Inferior parietal cortex (tissue), 1 donor: ENCODE measurements at regions not wholly inside any gene's neighbourhood (a gene's known extent, or its start where the extent isn't known, plus 50 kb on each side); places are given as distances from the start of the nearest gene placed in this dataset.
"Not testable (repeated sequence)": the region's sequence is repeated elsewhere in the genome, so short reads cannot be mapped to it uniquely, and the experiment has no call there.

ENCODE experiments used
- DNase-seq: peaks from one replicate; pipeline ENCODE4 v3.0.0-alpha.2; 2016; ENCODE audit errors: extremely low spot score

DNA sequence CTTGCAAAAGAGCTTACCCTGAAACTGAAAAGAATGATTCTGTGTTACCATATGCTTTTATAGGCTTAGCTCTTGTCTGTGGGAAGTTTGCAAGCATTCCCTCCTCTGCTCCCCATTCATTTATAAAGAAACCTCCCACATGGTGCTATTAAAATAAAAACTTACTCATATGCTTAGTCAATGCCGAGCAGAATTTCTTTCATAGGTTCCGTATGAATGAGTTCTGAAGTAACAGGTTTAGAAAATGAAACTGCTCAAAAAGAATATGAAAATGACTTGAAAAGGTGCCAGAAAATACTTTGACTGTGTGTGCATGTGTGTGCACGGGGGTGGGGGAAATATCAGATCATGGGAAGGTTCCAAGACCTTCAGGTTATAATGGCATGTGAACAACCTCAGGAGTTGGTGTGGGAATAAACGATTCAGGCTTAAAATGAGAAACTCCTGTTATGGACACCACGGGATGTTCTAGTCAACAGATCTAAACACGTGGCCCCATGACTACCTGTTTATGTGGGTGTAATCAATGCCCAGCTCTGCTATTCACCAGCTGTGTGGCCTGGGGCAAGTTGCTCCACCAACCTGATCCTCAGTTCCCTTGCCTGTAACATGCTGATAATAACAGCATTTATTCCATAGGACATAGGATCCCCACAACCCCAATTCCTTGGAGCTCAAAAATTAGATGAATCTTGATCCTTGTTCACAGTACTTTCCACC, 293.7 kb upstream of the PLGLB1 start:
- DNase-seq = not testable (repeated sequence)

DNA sequence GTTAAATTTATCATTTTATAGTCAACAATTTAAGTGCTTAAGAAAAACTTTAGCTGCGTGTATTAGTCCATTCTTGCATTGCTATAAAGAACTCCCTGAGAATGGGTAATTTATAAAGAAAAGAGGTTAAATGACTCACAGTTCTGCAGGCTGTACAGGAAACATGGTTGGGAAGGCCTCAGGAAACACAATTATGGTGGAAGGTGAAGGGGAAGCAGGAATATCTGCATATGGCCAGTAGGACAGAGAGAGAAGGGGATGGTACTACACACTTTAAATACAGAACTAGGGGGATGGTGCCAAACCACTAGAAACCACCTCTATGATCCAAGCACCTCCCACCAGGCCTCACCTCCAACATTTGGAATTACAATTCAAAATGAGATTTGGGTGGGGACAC, 295.5 kb upstream of the PLGLB1 start:
- not testable (repeated sequence) for DNase-seq

DNA sequence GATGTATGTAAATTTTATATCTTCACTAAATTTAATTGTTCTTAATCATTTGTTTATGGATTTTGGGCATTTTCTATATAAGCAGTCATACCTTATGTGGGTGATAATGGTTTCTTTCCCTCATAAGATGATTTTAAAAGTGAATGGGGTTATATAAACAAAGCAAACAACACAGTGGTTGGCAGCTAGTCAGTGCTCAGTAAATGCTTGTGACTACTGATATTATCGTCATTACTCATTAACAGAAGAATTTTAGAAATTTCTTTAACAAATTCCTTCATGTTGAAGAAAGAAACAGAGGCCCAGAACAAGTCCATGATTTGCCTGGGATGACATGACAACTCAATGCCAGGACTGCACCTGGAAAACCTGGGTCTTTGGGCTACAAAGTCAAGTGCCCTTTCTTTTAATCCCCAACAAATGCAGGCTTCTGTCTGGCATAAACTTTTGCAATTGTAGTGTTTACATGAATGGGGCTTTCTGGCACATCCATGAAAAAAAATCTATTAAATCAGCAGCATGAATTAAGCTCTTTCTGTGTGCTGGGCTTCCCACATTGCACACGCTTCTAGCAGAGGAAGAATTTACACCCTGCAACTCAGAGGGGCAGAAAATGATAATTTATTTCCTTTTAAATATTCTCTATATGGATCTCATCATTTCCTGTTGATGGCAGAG, 297.3 kb upstream of the PLGLB1 start:
- not testable (repeated sequence) for DNase-seq

DNA sequence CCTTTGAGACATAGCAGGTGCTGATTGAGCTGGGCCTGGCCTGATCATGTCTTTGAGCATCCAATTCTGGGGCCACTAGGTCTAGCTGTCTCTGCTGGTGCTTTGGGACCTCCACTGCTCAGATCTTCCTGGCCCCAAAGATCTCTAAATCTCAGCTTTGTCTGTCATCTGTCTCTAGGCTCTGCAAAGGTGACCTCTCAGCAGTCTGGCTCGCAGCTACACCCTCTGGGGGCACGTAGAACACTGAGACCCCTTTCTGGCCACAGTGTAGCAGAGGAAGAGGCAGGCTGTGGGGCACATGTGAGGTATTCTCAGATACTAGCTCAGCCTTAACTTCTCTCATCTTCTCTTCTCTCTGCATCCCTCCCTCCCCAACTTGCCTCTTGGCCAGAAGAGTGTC, 298.1 kb upstream of the PLGLB1 start:
- DNase-seq = not testable (repeated sequence)

DNA sequence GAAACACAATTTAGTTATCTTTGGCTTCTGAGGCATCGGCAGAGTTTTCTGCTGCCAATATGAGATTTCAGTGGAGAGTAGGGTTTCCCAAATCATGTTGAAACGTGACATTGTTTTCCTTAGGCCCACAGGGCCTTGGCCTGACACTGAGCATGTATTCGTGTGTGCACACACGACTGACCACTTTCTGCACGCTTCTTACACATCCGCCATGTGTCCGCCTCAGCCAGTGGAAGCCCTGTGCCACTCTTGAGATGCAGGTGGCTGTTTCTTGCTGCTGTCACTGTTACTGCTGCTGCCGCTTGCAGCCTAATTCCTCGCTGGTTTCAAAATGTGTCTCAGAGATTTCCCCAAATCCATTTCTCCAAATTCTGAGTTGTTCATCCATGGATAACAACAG, 299.6 kb upstream of the PLGLB1 start:
- not testable (repeated sequence) for DNase-seq

DNA sequence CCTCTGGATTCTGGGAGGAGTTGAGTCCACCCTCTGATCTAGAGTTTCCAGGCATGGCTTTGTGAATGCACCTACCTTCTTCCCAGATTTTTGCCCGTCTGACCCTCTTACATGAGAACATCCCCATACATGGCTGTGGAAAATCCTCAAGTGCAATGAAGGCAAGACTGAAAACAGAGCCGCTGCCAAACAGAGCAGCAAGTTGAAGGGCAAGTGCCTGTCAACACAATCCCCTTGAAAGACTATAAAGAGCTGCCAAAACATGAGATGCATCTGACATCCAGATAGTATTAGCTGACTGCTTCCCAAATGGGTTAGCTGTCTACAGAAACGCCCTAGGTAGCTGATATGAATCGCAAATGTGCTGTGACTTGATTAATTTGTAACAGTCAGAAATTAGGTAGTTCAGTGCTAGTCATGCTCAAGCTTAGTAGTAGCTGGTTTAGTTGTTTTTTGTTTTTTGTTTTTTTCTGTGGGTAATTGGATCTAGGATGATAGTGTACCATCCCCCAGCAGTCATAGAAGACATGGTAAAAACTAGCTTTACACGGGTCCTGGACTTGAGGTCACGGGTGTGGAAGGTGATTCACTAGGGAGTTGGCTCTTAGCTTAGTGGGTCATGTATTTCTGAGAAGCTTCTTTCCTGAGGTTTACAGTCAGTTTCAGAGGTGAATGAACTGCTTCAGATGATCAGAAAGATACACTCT, 302.8 kb upstream of the PLGLB1 start:
- DNase-seq = not testable (repeated sequence)

DNA sequence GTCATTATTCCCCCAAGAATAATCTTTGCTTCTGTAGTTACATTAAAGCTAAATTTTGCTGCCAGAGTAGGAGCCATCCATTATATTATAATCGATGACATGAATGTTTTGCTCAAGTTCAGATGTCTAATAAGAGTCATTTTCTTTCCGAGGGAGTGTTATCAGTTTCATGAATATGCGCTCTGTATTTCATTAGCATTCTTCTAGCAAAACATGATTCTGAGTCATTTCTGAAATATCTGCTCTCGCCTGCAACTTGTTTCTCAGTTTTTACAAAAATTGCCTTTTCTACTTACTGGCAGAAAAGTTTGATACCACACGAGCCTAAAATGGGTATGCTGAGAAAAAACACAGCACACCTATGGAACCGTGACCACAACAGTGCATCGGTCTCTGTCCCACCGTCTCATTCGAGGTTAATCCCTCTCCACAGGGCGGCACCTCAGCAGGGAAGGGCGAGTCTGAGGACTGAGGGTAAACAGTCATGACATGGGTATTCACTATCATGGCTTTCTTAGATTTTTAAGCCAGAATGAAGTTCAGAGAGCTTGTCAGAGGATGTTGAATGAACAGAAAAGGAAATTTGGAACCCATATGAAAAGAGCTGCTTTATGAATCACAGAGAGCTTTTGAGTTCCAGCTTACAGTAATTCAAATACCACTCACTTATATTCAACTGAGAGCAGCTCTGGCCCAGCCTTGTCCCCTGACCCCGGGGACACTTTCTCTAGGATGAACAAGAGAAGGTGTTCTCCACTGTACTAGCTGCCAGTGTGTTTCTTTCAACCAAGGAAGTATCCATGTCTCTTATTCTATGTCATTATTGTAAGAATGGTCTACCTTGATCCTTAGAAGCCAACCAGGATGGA, 303.6 kb upstream of the PLGLB1 start:
- not testable (repeated sequence) for DNase-seq

DNA sequence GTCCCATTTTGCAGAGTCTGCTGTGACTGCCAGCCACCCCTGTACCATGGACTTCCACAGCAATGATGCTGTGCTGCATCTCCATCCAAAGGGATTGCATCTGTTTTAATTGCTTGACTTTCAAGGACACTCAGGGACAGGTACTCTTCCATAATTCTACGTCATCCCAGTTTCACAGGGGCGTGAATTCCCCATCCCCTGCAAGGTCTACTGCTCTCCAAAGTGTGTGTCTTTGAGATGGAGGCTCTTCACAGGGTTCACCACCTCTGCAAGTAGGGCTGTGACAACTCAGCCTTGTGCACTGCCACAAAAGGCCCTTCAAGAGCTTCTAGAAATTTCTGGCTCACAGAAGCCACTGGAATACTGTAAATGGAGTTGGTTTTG, 304.3 kb upstream of the PLGLB1 start:
- not testable (repeated sequence) for DNase-seq

DNA sequence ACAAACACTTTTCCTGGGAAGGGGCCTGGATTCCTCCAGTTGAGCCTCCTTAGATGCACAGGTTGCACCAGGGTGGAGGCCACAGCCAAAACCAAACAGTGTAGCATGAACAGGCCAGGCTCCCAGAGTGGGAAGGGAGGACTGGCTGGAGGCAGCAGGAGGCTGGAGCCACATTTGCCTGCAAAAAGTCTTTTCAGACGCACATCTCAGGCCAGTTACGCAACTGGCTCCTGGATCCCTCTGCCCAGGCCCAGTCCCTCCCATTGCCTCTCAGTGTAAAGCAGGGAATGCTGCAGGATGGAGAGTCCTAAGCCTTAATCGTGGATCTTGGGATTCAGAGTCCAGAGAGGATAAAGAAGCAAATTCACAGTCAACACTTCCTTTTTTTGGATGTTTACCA, 305.1 kb upstream of the PLGLB1 start:
- DNase-seq = not testable (repeated sequence)

DNA sequence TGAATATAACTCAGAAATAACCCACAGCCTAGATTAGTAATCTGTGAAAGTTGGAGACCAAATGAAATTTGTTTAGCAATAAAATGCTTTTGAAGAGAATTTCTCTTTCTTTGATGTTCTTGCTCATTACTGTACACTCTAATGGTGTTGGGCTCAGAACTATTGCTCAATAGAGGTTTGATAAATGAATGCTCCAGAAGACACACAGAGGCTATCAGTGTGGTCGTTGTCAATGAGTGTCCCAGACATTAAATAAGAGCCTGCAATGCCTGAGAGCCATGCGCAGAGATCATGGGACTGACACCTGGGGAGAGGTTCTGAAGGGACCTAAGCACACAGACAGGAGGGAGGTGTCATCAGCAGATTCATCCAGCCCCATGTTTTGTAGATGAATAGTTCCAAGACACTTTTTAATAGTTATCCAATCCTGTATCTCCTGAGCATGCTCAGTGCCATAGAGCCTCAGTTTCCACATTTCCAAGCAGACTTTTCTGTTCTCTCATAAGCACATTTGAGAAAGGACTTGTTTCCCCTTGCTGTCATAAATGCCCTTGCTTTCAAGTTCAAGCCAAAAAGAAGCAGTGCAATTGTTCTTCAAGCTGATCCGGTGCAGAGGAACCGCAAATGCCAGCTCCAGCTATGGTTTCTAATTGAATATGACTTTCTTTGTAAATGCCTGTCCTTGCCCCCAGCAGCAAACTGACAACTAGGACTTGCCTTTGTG, 306.2 kb upstream of the PLGLB1 start:
- DNase-seq = not testable (repeated sequence)

DNA sequence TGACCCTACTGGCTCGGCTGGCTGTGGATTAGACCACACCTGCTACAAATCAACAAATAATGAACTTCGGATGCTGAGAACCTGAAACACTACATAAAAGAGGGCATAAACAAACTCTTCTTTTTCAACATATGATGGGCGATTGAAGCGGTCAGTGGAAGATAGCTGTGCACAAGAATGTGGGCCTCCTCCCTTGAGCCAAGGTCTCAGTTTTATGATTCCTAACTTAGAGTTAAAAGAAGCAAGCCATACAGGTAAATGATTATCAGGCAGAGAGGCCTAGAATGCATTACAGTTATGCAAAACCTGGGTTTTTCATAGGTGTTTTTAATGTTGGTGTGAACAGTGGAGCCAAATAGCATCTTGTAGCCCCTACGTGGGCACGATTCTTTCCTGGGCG, 307.9 kb upstream of the PLGLB1 start:
- not testable (repeated sequence) for DNase-seq

DNA sequence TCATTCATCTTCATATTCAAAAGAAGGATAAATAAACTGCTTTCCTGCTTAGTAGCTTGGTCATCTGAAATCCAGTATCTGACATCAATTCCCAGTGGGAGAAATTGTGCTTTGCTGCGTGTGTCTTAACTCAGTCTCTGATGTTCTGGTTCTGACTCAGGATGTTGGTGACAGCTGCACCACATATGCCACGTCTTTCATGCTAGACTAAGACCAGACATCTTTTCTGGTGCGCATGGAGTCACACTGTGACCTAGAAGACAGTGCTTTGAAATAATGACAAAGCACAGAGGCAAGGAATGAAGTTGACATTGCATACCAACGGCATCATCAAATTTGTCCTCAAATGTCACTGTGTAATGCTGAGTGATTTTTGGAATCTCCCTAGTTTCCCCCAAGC, 308.8 kb upstream of the PLGLB1 start:
- not testable (repeated sequence) for DNase-seq

DNA sequence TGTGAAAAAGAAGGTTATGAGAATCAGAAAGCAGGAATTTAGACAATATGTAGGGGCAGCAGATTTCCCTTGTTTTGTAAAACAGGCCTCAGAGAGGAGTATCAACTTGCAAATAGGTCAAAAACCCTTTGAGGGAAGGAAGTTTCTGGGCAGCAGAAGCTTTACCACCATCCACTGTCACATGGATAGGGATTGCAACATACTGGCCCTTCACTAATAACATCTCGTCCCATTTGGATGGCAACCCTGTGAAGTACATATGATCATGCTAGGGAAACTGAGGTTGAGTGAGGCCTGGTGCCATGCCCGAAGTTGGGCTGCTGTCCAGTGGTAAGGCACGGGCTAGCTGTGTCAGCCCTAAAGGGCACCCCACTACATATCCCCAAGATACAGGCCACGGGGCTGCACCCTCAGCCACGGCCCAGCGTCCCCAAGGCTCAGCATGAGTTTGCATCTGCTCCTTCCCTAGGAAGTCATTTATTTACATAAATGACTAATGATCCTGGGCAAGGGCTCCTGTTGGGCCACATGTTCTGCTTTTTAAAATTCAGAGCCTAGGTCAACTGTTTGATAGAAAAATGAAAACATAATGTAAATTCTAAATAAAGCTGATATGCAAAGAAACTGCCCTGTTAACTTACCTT, 310.4 kb upstream of the PLGLB1 start:
- DNase-seq = not testable (repeated sequence)

DNA sequence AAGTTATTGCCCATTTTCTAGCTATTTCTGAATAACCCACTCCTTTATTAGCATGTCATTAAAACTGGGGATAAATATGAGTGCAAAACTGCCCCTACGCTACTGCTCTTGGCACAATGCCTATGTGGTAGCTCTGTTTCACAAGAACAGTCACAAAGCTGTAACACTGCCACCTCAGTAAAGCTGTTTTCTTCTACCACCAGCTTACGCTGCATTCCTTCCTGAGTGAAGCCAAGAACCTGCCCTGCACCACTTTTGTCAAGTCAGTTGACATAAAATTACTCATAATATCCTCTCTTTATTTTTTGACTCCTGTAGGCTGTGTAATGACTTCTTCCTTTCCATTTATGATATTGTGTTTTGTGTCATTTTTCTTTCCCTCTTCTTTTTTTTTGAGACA, 313.2 kb upstream of the PLGLB1 start:
- DNase-seq = not testable (repeated sequence)

DNA sequence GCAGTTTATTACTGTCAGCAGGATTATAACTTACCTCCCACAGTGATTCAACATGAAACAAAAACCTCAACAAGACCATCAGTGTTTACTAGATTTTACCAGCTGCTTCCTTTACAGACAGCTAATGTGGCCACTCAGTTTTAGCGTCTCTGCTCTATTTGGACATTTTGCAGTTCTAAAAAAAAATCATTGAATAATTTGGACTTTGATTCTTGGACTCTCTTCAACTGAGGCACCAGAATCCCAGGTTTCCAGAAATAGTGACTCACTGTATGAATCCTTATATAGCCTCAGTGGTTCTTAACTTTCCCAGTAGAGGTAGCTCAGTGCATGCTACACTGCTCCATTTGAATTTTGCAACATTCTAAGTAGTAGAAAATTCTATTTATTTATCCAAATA, 317.4 kb upstream of the PLGLB1 start:
- DNase-seq = not testable (repeated sequence)

DNA sequence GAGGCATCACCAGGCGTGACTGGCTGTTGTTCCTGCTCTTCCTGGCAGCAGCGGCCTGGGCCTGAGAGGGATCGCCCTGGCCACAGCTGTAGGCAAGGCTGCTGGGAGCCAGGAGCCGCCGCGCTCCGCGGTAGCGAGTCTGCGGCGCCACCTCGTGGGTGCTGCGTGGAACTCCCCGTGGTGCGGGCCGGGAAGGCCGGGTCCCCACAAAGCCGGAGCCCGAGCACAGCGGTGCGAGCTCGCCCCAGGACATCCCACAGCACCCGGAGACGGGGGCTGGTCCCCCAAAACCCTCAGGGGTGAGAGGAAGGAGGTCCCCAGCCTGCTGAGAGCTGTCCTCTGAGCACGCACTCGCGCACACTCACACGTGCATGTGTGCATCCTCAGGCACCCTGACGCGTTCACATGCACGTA, 320.0 kb upstream of the PLGLB1 start:
- peak; percentile 13 for DNase-seq

DNA sequence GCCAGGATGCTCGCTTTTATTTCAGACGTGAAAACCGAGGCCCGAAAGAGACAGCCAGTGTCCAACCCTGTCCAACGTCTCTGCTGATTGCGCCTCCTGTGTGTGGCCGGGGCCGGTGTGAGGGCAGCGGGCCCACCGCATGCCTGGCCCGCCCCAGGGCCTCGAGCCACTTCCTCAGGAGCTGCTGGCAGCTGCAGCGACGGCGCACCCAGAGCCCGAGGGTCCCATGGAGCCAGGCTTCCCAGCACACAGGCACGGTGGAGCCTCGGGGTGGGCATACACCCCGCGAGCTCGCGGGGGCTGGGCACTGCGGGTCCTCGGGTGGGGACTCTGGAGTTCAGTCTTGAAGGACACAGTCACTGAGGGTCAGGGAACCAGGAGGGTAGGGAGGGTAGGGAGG, 320.5 kb upstream of the PLGLB1 start:
- not testable (repeated sequence) for DNase-seq

DNA sequence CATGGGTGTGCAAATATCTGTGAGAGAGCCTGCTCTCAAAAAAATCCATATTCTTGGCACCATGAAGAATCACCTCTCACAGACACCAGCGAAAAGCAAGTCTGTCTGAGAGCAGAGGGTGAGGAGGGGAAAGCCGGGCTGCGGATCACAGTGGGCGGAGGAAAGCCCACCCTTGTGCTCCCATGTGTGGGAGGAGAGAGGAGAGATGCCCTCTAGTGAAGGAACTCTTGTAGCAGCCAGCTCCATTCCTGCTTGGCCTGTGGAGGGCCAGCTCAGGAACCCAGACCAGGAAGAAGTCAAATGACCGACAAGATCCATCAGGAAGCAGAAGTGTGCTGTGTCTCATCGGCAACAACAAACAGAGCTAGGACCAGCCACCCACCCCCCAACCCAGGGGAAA, 321.7 kb upstream of the PLGLB1 start:
- DNase-seq = not testable (repeated sequence)

DNA sequence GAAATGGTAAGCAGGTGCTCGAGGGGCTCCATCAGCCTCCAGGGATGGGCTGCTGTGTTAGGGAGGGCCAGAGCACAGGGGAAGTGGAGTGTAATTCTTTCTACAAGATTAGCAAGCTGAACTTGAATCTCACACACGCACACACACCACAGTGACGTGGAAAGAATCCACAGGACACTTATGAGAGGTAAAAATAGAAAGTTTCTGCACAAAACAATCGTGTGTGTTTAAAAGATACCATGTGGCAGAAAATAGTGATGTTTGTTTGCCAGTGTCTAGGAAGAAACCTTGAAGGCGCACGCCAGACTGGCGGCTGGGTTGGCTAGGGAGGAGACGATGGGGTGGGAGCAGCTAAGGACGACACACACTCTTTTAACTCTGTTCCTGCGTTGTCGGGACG, 323.6 kb upstream of the PLGLB1 start:
- not testable (repeated sequence) for DNase-seq

DNA sequence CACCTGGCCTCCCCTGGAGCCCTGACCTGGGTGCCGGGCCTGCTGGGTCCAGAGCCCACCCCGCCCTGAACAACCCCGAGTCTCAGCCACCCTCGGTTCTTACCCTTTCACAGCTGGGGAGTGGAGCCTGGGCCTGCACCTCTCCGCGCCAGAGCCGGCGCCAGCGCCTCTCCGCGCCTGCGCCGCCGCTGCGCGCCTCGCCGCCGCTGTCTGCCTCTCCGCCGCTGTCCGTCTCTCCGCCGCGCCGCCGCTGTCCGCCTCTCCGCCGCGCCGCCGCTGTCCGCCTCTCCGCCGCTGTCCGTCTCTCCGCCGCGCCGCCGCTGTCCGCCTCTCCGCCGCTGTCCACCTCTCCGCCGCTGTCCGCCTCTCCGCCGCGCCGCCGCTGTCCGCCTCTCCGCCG, 326.9 kb upstream of the PLGLB1 start:
- not testable (repeated sequence) for DNase-seq
